ENCODE measurements at regions not wholly inside any gene's neighbourhood (a gene's known extent, or its start where the extent isn't known, plus 50 kb on each side); places are given as distances from the start of the nearest gene placed in this dataset.

DNA sequence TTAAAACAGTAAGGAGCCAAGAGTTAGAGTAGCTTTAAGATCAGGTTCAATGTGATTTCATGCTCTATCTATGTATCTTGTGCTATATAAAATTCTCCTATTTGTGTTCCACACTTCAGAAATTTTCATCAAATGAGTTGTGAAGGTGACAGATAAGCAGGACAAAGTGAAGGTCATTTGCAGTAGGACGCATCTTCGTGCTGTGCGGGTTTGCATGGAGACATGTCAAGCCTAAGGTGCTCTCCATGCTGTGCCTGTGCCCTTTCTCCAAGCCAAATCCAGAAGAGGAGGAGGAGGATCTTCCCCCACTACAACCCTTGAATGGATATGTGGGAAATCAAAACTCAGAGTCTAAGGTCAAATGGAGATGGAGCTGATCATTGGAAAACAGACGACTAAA is 147.3 kb upstream of the NEDD9 start:
- Histone ChIP-seq H3K9me2 (replicated peaks; ENCODE audit: insufficient read depth, low read length) (no peaks in the 10 kb centered on the region), H4K20me1 (ENCODE audit: insufficient read depth, low read length) (no peaks in the 10 kb centered on the region), H3F3A (ENCODE audit: insufficient read depth, low read length) (peaks cover 15% of the 10 kb centered on the region), H3K27me3 (replicated peaks; ENCODE audit: insufficient read depth, low read length) (no peaks in the 10 kb centered on the region), H3K79me2 (ENCODE audit: low read length) (peaks cover 62% of the 10 kb centered on the region), H3K27ac (ENCODE audit: low read length) (no peak overlapping the region), H3K9me3 (replicated peaks; ENCODE audit: insufficient read depth, low read length) (no peaks in the 10 kb centered on the region), H3K4me2 (ENCODE audit: low read depth, low read length) (no peak overlapping the region), H3K36me3 (replicated peaks; ENCODE audit: insufficient read depth, low read length) (no peaks in the 10 kb centered on the region), H3K4me3 (ENCODE audit: low read length) (no peak overlapping the region), H3K9ac (ENCODE audit: low read length) (no peak overlapping the region), H3K4me1 (ENCODE audit: low read length) (peaks cover 34% of the 10 kb centered on the region), H2AFZ (ENCODE audit: low read length) (no peak overlapping the region)
- TF ChIP-seq, protein P1, sequence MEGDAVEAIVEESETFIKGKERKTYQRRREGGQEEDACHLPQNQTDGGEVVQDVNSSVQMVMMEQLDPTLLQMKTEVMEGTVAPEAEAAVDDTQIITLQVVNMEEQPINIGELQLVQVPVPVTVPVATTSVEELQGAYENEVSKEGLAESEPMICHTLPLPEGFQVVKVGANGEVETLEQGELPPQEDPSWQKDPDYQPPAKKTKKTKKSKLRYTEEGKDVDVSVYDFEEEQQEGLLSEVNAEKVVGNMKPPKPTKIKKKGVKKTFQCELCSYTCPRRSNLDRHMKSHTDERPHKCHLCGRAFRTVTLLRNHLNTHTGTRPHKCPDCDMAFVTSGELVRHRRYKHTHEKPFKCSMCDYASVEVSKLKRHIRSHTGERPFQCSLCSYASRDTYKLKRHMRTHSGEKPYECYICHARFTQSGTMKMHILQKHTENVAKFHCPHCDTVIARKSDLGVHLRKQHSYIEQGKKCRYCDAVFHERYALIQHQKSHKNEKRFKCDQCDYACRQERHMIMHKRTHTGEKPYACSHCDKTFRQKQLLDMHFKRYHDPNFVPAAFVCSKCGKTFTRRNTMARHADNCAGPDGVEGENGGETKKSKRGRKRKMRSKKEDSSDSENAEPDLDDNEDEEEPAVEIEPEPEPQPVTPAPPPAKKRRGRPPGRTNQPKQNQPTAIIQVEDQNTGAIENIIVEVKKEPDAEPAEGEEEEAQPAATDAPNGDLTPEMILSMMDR (IDR thresholded peaks at IDR 0.05; ENCODE audit: low read length) = no peak
- TF ChIP-seq EZH2phosphoT487 (IDR thresholded peaks at IDR 0.05; ENCODE audit: low read length) = no peak
- no peak for TF ChIP-seq EZH2 (optimal IDR thresholded peaks at IDR 0.05; ENCODE audit: low read depth, low read length)
- no peak for DNase-seq

- H3K4me1 ChIP-seq (ENCODE audit: low read length) = peaks cover 29% of the 10 kb centered on the region
- H3K9me2 ChIP-seq (replicated peaks; ENCODE audit: insufficient read depth, low read length) = no peaks in the 10 kb centered on the region
- no peaks in the 10 kb centered on the region for H3K27me3 ChIP-seq (replicated peaks; ENCODE audit: insufficient read depth, low read length)
- no peak overlapping the region for H3K9ac ChIP-seq (ENCODE audit: low read length)
- H3K4me2 ChIP-seq (ENCODE audit: low read depth, low read length) = no peak overlapping the region
- H3K79me2 ChIP-seq (ENCODE audit: low read length) = peaks cover 68% of the 10 kb centered on the region
- H3F3A ChIP-seq (ENCODE audit: insufficient read depth, low read length) = peaks cover 15% of the 10 kb centered on the region
- no peak overlapping the region for H3K4me3 ChIP-seq (ENCODE audit: low read length)
- H4K20me1 ChIP-seq (ENCODE audit: insufficient read depth, low read length) = no peaks in the 10 kb centered on the region
- no peak overlapping the region for H2AFZ ChIP-seq (ENCODE audit: low read length)
- no peak for DNase-seq
- H3K27ac ChIP-seq (ENCODE audit: low read length) = no peak overlapping the region
- H3K36me3 ChIP-seq (replicated peaks; ENCODE audit: insufficient read depth, low read length) = no peaks in the 10 kb centered on the region
- no peaks in the 10 kb centered on the region for H3K9me3 ChIP-seq (replicated peaks; ENCODE audit: insufficient read depth, low read length)
- TF ChIP-seq EZH2phosphoT487 (IDR thresholded peaks at IDR 0.05; ENCODE audit: low read length) (no peak), EZH2 (optimal IDR thresholded peaks at IDR 0.05; ENCODE audit: low read depth, low read length) (no peak)
- TF ChIP-seq, protein P1 (IDR thresholded peaks at IDR 0.05; ENCODE audit: low read length) = no peak
Measured at GRCh38 chr6:11378639-11379038, 146.2 kb upstream of the NEDD9 start.

- no peaks in the 10 kb centered on the region for H3K9me3 ChIP-seq (replicated peaks; ENCODE audit: insufficient read depth, low read length)
- peaks cover 12% of the 10 kb centered on the region for H3K4me1 ChIP-seq (ENCODE audit: low read length)
- H2AFZ ChIP-seq (ENCODE audit: low read length) = no peak overlapping the region
- H3K27me3 ChIP-seq (replicated peaks; ENCODE audit: insufficient read depth, low read length) = no peaks in the 10 kb centered on the region
- peaks cover 86% of the 10 kb centered on the region for H3K79me2 ChIP-seq (ENCODE audit: low read length)
- no peaks in the 10 kb centered on the region for H4K20me1 ChIP-seq (ENCODE audit: insufficient read depth, low read length)
- TF ChIP-seq, protein P1 (IDR thresholded peaks at IDR 0.05; ENCODE audit: low read length) = no peak
- TF ChIP-seq EZH2 (optimal IDR thresholded peaks at IDR 0.05; ENCODE audit: low read depth, low read length) (no peak), EZH2phosphoT487 (IDR thresholded peaks at IDR 0.05; ENCODE audit: low read length) (no peak)
- no peak overlapping the region for H3K4me3 ChIP-seq (ENCODE audit: low read length)
- H3K9me2 ChIP-seq (replicated peaks; ENCODE audit: insufficient read depth, low read length) = no peaks in the 10 kb centered on the region
- no peaks in the 10 kb centered on the region for H3F3A ChIP-seq (ENCODE audit: insufficient read depth, low read length)
- H3K9ac ChIP-seq (ENCODE audit: low read length) = no peak overlapping the region
- no peaks in the 10 kb centered on the region for H3K36me3 ChIP-seq (replicated peaks; ENCODE audit: insufficient read depth, low read length)
- peak; percentile 32 for DNase-seq
- no peak overlapping the region for H3K4me2 ChIP-seq (ENCODE audit: low read depth, low read length)
- peak overlapping the region; percentile 22; the same call in 1 of the 2 replicates for H3K27ac ChIP-seq (ENCODE audit: low read length)
Measured at GRCh38 chr6:11374036-11375010, 141.9 kb upstream of the NEDD9 start.
